ENCODE measurements at regions not wholly inside any gene's neighbourhood (a gene's known extent, or its start where the extent isn't known, plus 50 kb on each side); places are given as distances from the start of the nearest gene placed in this dataset.
A peak's percentile ranks its signal among the peaks of the same experiment; 100 is the strongest.
"Not testable (repeated sequence)": the region's sequence is repeated elsewhere in the genome, so short reads cannot be mapped to it uniquely, and the experiment has no call there.

DNA sequence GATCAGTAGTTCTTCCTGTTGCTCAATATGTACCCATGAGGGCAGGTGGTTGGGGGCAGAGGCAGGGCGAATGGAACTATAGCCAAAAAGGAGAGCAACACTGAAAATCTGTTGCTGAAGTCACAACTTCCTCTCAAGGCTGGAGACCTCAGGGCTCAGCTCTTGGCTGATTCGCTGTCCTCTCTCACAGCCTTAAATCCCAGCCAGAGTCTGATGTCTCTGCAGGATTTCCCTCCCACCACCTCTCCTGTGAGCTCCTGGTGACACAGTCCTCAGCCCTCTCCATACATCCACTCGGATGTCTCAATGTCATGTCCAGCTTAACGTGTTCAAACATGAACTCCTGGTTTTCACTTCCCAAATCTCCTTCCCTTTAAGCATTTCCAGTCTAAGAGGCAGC is 218.7 kb upstream of the FAM240B start:
- DNase-seq = not testable (repeated sequence)

DNA sequence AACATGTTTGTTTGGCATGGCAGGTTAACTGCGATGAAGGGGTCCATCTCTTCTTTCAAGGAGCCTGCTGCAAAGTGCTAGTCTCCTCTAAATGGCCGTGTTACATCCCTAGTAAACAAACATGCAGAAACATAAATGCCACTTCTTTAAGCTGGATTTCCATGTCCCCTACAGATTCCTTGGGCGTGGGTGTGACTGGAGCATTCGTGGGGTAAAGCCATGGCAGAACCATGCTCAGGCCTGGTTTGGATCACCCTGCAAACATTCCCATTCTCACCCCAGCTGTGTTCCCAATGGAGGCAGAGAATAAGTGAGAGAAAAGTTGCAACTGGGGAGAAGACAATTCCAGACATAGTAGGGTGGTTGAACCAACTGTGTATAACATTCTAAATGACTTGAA is 208.0 kb upstream of the FAM240B start:
- not testable (repeated sequence) for DNase-seq

GRCh38 chr9:38926565-38926964 is 206.6 kb upstream of the FAM240B start:
- not testable (repeated sequence) for DNase-seq

GRCh38 chr9:38921253-38921652 is 201.3 kb upstream of the FAM240B start:
- not testable (repeated sequence) for DNase-seq

GRCh38 chr9:38910629-38911028 is 190.7 kb upstream of the FAM240B start:
- DNase-seq = not testable (repeated sequence)

- DNase-seq = not testable (repeated sequence)
These were observed 184.8 kb upstream of the FAM240B start for GRCh38 chr9:38904719-38905118.

GRCh38 chr9:38901534-38902177 is 181.7 kb upstream of the FAM240B start:
- not testable (repeated sequence) for DNase-seq

GRCh38 chr9:38896404-38896803 is 176.5 kb upstream of the FAM240B start:
- not testable (repeated sequence) for DNase-seq

DNA sequence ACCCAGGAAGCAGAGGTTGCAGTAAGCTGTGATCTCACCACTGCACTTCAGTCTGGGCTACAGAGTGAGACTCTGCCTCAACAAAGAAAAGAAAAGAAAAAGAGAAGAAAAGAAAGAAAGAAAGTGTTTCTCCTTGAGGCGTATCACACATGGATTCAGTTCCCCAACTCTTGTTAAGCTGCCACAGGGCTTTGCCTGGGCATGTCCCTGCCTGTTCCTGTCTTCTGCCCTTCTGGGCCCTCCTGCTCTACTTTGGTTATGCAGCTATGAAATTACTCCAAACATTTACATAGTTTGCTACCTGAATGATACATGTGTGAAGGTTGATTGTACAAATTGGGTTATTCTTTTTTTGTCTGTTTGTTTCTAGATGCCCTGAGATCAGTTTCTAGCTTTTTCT is 175.3 kb upstream of the FAM240B start:
- DNase-seq = not testable (repeated sequence)

DNA sequence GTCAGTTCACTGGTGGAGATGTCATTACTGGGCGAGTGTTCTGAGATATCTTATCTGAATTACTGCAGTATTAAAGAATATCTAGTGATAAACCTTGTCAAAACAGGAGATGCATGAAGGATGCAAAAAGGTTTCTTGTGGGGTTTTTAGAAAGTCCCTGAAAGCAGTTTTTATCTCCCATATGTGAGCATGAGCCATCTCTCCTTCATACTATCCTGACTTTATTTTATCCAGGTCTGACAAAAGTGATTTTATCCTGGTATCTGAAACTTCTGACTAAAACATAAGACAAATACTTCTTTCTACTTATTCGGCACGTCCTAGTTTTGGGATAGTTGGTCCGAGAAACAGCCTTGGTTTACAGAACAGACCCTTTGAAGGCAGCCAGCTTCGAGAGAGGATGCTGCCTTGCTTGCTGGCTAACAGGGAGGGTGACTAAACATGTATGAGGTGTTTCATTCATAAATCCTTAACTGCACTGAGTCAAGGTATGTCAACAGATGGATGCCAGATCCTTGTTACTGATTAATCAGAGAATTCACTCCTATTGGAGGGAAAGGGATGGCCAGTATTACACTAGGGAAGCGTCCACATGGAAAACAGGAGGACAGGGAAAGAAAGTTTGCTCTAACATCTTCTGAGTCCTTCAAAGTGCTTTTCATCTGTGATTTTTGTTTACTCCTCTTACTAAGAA is 172.8 kb upstream of the FAM240B start:
- DNase-seq = not testable (repeated sequence)

DNA sequence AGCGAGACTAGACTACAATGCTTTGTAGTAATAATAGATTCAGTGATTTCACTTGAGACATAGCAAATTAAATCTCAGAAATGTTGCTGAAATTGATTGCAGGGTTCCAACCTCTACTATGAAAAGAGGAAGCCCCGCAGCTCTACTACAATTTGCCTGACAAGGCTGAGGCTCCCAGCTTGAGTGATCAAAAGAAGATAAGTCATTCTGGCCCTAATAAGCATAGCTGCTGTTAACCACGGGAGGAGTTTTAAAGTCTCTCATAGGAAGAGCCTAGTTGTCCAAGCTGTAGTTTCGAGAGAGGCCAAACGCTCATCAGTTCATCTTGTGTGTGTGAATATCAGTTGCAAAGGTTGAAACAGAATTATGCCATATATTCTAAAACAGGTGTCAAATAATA is 166.1 kb upstream of the FAM240B start:
- DNase-seq = not testable (repeated sequence)

- not testable (repeated sequence) for DNase-seq
These were observed 155.7 kb upstream of the FAM240B start for GRCh38 chr9:38875616-38876015.

DNA sequence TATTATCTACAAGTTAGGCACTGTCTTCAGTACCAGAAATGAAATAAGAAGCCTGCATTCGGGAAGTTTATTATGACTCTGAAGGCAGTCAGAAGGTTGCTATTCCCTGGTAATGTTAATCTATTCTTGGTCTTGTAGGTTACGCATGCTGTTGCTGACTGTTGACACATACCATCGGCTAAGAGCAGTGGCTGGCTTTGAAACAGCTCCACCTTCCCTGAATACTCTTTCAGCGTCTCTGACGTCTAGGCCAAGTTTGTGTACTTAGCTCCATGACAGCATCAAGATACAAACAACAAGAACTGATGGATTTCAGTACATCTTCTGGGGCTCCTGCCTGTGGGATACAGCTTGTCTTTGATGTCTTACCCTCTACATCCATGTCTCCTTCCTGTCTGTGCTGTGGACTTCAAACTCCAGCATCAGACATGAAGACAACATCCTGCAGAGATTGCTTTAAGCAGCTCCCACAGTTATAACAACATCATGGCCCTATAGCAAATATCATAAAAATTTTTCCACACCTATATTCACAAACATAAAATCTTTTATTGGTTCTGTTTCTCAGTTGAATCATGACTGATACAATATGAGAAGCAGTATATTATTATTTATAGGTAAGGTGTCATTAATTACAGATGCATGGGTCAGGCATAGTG is 151.5 kb upstream of the FAM240B start:
- not testable (repeated sequence) for DNase-seq

- DNase-seq = not testable (repeated sequence)
These were observed 139.9 kb upstream of the FAM240B start for GRCh38 chr9:38859827-38860226.

- not testable (repeated sequence) for DNase-seq
These were observed 129.0 kb upstream of the FAM240B start for GRCh38 chr9:38848966-38849365.

DNA sequence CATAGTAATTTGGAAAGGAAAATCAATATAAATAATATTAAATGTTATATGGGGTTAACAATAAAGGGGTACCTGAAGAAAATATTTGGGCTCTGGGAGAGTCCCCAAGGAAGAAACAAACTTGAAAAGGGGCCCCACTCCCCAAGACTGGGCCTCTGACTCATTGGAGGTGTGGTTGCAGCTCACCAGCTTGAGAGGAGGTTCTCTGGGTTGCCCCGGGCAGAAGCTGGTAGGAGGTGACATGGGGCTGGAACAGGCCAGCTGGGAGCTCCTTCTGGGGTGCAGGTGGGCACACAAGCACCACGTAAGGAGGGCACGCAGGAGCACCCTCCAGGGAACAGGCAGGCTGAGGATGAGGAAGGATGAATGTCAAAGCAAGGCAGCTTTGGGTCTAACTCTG is 120.3 kb upstream of the FAM240B start:
- not testable (repeated sequence) for DNase-seq

DNA sequence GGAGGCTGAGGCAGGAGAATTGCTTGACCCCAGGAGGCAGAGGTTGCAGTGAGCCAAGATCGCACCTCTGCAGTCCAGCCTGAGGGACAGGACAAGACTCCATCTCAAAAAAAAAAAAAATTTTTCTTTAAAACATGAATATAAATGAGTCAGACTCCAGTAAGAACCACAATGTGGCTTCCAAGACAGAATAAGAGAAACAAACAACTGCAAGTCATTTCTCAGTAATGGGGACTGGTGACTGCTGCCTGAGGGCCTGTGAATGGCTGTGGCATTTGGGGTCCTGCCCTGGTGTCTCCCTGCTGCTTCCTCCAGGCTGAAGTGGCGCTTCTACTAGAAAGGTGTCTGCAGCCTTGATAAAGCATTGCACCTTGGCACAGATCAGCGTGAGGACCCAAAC is 113.8 kb upstream of the FAM240B start:
- not testable (repeated sequence) for DNase-seq

DNA sequence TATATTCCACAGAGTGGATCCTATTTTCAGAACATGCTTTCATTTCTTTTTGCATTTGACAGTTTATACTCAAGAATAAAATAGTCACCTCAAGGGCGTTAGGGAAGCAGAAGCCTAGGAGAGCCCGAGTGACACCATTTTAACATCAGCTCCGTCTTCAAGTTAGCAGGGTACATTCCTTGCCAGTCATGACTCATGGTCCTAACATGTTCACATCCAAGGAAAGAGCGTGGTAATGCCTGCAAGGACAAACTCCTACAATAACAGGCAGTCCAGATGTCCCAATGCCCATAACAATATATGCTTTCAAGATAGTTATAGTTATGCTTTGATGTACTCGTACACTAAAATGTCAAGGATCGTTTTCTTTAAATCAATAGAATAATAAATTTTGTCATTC is 93.9 kb upstream of the FAM240B start:
- not testable (repeated sequence) for DNase-seq

- DNase-seq = not testable (repeated sequence)
These were observed 88.1 kb upstream of the FAM240B start for GRCh38 chr9:38807919-38808459.

- peak in 1 of 3 experiments; percentile 54 for DNase-seq
These were observed 51.7 kb upstream of the FAM240B start for GRCh38 chr9:38771593-38771992.
